Panc1 (cell line): ENCODE measurements at regions not wholly inside any gene's neighbourhood (a gene's known extent, or its start where the extent isn't known, plus 50 kb on each side); places are given as distances from the start of the nearest gene placed in this dataset.

Experiments
- POLR2AphosphoS5 ChIP-seq: IDR thresholded peaks from 2 replicates; pipeline ENCODE4 v1.6.1; 2012; ENCODE audit warnings: mild to moderate bottlenecking, low read depth, low read length, moderate library complexity
- REST ChIP-seq, 2 experiments: IDR thresholded peaks; 2 replicates each; pipeline ENCODE4 v1.6.1; 2011 to 2012; ENCODE audit warnings: low read depth in 2 of 2, control low read depth in 1 of 2, low read length in 1 of 2, mild to moderate bottlenecking in 1 of 2, moderate library complexity in 1 of 2; ENCODE audit not compliant: insufficient read depth in 1 of 2
- TF ChIP-seq, protein P1 (sequence below): fragments of 450-650 bp; IDR thresholded peaks from 2 replicates; pipeline ENCODE4 v1.5.1; 2017; ENCODE audit warnings: mild to moderate bottlenecking

- no peak for TF ChIP-seq REST (IDR thresholded peaks at IDR 0.05; ENCODE audit: insufficient read depth in 1 of 2, low read depth in 2 of 2, low read length in 1 of 2)
- TF ChIP-seq, protein P1, sequence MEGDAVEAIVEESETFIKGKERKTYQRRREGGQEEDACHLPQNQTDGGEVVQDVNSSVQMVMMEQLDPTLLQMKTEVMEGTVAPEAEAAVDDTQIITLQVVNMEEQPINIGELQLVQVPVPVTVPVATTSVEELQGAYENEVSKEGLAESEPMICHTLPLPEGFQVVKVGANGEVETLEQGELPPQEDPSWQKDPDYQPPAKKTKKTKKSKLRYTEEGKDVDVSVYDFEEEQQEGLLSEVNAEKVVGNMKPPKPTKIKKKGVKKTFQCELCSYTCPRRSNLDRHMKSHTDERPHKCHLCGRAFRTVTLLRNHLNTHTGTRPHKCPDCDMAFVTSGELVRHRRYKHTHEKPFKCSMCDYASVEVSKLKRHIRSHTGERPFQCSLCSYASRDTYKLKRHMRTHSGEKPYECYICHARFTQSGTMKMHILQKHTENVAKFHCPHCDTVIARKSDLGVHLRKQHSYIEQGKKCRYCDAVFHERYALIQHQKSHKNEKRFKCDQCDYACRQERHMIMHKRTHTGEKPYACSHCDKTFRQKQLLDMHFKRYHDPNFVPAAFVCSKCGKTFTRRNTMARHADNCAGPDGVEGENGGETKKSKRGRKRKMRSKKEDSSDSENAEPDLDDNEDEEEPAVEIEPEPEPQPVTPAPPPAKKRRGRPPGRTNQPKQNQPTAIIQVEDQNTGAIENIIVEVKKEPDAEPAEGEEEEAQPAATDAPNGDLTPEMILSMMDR: no peak
- no peak for TF ChIP-seq POLR2AphosphoS5
These were observed 410.7 kb downstream of the DNAH5 start for GRCh38 chr5:13533833-13534232.
